Muscle of back (tissue), 3 donors: ENCODE measurements at regions not wholly inside any gene's neighbourhood (a gene's known extent, or its start where the extent isn't known, plus 50 kb on each side); places are given as distances from the start of the nearest gene placed in this dataset.

Source experiments
- DNase-seq, 3 donors: peaks; one replicate each; pipeline versions ENCODE4 v3.0.0 to v3.0.0-alpha.2; 2013

DNA sequence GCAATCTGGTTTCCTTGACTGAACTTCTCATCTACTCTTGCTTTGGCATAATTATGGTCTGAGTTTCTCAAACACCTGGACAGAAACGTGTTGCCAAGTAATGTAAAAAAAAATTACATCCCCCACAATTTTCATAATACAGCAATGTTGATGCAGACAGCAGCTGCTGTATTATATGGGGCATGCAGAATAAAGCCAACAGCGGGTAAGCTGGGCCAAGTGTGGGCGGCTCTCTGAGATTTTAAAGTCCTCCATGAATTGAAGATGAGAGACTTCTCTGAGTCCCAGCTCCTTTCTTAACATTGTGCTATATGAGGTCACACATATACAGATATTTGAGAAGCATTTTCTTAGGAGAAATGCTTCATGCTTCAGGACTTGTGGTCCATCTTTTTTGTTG lies 881.2 kb downstream of the GALC start:
- peak in 1 of 3 donors; percentile 48 for DNase-seq

DNA sequence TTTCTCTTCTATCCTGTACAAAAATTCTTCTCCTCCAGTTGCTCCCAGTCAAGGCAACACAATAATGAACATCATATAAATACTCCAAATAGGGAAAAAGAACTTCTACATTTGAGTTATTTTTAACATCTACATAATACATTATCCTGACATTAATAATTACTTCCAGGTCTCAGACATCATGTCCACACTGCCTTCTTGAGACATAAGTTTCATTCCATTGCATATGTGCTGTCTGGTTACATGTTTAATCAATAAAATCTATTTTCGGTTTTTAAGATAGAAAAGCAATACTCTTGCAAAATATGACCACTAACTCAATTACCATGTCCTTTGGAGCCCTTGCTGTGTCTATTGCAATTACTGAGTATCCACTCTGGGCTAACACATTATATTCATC lies 881.9 kb downstream of the GALC start:
- no peak for DNase-seq

DNA sequence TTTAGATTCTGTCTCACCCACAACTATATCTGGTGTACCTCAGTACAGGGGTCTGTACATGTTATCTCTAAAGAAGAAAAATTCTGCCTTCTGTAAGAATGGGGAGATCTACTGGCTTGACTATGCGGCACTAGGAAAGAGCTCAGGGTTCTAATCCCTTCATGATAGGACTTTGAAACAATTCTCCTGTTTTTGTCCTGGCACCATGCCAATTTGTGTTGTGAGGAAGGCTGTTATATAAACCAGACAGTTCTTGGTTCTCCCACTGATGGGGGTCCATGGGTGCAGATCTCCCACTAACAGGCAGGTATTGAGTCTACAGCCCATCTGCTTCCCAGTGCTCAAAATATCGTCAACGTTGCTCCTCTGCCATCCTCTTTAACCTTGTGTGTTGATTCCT lies 883.7 kb downstream of the GALC start:
- DNase-seq, result no peak

DNA sequence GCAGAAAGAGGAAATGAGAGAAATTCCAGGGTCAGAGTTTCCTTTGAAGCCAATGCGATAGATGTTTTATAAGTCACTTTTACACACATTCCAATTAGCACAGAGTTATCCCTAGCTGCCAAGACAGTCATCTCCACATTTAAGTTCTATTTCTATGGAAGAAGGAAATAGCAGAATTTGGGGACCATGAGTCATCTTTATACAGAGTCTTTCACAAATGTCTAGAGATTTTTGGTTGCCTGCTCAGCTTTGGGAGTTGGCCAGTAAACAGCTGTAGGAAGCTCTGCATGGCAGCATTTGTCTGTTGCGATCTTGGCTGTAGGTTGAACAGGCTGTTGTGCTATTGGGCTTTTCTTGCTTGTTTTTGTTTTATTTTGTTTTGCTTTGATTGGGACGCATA lies 884.3 kb downstream of the GALC start:
- peak in 2 of 3 donors; percentile 27 to 88 for DNase-seq

DNA sequence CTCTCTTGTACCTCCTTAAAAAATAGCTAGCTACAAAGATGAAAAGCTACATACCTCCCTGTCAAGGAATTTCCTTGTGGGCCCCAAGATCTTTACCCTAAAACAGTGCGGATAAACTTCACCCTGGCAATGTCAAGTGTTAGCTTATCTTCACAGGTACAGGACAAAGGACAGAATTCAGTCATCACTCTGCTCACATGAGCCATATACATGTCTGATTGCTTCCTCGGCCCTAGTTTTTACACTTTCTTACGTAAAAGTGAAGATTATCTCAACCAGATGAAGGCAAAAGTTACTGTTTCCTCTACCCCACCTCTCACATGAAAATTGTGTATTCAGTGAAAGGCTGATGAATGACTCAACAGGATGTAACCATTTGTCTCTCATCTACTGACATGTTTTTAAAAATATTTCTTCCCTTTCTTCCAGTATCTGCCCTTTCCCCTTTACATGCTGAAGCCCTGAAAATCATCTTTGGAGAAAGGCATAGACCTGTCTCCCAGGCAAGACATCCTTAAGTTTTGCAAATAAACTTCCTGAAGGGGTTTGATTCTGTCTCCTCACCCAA lies 890.1 kb downstream of the GALC start:
- no peak for DNase-seq

DNA sequence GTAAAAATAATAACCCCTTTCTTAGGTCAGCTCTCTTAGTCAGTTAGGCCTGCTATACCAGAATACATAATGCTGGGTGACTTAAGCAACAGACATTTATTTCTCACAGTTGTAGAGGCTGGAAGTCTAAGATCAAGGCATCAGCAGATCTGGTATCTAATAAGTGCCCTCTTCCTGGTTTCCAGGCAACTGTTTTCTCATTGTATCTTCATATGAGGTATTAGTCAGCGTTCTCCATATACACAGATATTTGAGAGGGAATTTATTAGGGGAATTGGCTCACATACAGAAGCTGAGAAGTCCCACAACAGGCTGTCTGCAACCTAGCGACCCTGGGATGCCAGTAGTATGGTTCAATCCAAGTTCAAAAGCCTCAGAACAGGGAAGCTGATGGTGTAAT lies 896.0 kb downstream of the GALC start:
- no peak for DNase-seq

DNA sequence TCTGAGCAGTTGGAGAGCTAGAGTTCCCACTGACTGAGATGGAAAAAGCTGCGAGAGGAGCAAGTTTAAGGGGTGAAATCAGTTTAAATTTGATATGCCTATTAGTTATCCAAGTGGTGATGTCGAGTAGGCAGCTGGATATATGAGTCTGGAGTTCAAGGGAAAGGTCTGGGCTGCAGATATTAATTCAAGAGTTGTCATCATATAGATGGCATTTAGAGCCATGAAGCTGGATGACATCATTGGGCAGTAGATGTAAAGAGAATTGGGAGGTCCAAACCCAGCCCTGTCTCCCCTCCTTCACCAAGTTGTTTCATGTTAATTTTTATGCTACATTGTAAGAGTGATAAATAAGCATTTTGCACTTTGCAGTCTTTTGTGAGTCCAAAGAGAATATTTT lies 898.1 kb downstream of the GALC start:
- peak in 1 of 3 donors; percentile 31 for DNase-seq

DNA sequence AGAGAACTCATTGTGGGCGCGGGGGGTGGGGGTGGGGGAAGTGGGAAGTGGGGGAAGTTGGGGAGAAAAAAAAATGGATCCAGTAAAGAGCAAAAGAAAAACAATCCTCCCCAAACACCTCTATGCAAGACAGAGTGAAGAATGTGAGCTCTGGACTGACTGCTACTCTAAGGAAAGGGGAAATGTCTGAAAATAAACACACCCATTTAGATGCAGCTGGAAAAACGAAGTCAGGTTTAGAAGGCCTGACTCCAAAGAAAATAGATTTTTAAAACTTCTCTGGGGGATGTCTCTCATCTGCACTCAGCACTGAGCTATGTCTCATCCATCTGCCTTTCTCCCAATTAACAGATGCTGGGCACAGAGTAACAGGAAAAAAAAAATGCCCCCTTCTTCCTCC lies 904.4 kb downstream of the GALC start:
- no peak for DNase-seq

DNA sequence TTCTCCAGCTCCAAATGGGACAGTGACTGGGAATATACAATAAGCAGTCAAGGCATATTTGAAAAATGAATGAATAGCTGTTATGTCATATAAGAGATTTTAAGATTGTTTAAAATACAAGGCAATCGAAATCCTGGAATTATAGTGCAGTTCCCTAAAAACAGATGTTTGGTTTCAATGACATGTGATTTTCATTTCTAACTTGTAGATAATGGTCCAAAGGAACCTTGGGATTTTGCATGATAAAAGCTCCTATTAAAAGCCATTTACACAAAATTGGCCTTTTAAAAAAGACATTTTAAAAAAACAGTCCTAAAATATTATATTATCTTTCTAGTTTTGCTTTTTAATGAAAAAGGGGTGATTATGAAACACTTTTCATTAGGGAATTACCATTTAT lies 905.1 kb downstream of the GALC start:
- DNase-seq, result peak in 1 of 3 donors; percentile 51

DNA sequence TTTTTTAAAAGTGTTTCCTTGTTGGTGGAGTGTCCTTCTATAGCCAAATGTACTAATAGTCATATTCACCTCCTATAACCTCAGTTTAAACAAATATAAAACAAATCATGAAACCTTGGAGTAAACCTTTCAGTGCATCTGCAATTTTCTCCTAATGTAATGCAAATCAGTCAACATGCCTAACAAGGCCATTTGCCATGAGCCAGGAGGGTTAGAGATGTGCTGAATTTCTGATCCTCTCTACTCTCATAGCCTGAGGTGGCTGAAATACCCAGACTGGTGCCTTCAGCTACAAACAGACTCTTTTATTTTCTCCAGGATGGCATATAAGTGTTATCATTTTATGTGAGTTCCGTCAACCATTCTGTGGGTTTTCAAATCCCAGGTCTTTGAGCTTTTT lies 908.1 kb downstream of the GALC start:
- no peak for DNase-seq

DNA sequence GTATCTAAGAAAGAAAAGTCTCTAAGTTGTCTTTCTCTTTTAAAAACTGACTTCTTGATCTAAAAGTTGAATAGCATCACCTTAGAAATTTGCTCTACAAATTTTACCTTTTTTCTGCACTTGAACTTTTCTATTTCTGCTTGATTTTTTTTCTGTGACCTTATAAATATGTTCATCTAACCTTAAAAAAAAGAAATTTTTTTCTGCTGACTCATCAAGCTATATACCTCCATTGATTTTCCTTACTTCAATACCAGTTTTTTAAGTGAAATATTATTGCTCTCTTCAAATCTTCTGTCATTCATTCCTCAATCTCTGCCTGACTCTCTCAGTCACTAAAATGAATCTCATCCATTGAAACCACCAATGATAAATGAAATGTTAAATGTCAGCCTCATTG lies 910.1 kb downstream of the GALC start:
- no peak for DNase-seq

DNA sequence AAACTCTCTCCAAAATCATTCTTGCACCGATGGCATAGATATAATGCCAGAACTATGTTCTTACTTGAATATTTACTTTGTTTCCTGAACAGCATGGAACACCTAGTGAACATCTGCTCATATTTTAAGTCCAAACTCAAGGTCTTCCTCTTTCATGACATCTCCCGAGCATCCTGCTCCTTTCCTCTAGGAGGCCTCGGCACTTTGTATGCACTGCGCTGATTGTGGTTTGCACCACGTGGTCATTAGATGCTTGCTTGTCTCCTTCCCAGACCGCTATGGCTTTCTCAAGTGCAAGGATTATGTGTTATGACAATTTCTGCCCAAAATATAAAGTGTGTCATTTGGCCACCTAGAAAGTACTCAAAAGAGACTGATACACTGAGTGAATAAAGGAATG lies 912.0 kb downstream of the GALC start:
- no peak for DNase-seq

DNA sequence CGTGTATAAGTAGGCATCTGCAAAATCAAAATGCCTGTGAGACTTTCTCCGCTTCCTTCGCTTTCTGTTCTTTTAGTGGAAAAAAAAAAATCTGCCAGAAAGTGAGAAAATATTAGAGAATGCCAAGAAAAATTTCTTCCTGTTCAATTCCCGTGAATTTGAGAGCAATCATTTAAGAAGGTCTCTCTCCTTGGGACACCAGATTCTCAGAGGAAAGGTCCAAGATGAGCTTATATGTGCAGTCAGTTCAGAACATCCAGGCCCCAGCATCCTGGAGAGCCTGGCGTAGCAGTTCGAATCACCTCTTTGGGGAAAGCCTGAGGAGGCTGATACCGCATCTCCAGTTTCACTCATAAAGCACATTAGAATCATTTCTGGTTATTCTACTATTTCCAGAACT lies 912.8 kb downstream of the GALC start:
- DNase-seq, result peak in 2 of 3 donors; percentile 51 to 70

DNA sequence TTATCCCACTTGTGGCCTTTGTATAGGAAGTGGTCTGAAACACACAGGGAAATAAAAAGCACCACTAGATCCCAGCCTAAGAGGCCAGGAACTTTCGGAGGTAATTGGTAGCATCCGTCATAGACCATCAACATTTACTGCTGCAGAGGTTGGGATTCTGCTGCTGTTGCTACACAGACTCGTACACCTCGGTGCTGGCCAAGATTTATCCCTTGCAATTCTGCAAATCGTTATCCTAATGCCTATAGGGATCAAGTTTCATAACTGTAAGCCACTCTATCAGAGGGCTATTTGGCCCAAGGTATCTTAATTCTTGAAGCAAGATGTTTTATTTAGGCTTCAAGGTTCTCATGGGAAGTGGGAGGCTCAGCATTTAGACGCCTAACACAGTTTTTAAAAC lies 913.6 kb downstream of the GALC start:
- peak in 2 of 3 donors; percentile 56 to 80 for DNase-seq

DNA sequence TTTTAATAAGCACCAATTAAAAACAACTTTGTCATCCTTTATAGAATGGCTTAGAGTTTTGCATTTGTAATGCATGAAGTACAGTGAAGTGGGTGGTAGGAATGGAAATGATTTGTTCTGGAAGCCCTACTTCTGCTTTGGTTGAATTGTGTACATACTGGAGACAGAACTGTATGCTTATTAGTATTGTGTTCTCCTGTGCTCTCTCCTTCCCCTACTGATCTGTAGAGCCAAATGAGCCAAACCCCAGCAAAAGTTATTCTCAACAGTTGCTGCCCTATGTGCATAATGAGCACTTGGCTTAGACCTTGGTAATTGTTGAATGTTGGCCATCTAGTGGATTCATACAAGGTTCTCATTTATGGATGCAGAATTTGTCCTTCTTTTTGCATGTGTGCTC lies 916.1 kb downstream of the GALC start:
- no peak for DNase-seq

DNA sequence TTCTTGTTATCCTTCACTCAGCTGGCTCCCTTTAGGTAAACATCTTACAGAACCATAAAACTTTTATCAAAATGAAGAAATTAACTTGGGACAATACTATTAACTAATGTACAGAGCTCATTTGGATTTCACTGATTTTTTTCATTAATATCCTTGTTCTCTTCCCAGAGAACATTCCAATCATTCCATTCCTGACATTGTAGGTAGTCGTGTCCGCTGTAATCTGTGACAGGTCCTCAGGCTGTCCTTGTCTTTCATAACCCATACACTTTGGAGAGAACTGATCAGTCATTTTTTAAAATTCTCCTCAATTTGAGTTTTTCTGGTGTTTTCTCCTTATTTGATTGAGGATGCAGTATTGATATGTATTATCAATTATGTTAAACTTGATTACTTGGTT lies 916.8 kb downstream of the GALC start:
- no peak for DNase-seq

DNA sequence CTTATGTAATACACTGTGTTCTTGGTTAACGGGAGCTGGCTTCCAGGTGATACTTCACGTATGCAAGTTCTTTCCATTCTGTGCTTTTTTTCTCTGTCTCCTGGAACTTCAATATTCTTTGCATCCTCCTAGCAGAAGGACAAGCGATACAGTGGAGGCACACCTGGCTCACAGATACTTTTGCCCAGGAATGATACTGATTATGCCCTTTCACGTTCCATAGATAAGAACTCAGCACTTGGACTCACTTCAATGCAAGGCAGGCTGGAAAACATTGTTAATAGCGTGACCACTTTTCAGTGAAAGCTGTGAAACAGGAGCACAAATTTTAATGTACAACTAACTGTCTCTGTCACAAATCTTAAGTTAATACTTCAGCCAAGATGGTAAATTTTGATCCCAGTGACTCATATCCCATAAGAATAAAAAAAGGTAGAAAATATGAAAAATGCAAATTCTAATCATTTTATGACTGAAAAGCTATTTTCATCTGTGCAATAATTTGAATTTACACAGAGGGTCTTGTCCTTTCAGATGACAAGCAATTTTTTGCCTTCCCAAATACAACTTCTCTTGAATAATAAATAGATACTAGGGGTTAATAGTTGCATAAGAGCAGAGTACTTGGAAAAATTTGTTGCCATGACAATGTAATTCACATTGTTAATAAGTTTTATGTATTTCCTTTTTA lies 919.0 kb downstream of the GALC start:
- no peak for DNase-seq

DNA sequence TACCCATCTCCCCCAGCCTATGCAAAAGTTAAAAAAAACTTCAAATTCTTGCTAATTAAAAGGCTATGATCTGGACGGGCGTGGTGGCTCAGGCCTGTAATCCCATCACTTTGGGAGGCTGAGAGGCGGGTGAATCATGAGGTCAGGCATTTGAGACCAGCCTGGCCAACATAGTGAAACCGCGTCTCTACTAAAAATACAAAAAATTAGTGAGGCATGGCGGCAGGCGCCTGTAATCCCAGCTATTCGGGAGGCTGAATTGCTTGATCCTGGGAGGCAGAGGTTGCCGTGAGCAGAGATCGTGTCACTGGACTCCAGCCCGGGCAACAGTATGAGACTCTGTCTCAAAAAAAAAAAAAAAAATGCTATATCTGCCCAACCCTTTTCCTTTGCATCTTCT lies 925.4 kb downstream of the GALC start:
- no peak for DNase-seq

DNA sequence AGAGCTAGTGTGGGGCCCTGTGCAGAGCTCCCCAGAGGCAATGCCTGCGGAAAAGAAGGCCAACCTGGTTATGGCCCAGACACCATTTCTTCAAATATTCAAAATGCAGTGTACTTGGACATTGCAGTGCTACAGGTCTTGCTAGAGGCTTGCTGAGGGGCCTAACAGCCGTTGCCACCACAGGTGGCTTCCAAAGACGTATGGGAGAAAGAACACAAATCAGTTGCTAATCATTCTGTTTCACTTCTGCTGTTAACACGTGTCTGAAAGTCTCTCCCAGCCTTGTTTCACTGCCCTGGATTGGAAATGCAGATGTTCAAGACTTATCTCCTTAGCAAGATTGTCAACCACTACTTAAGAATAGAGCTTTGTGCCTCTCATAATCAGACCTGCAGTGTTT lies 925.9 kb downstream of the GALC start:
- no peak for DNase-seq

DNA sequence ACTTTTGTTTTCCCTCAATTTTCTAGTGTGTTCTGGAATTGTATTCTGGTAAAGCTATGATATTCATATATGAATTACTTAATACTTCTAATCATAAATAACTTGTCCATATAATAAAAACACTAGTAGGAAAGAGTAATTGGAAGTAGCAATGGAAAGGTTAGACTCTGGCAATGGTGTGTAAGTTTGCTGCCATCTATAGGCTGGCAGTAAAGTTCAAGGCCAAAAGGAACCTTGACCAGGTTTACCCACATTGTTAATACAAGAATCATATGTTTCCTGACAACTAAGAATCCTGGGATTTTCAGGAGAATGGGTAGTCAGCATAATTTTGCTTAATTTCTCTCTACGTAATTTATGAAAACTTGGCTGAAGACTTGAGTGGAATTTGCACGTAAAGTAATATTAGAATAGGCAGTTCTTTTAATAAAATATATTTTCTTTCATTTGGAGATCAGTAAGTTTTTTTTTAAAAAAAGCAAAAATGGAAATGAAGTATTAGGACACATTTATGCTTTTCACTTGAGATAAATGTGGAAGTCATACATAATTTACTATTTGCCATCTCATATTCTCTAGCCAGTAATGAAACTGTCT lies 926.7 kb downstream of the GALC start:
- no peak for DNase-seq

DNA sequence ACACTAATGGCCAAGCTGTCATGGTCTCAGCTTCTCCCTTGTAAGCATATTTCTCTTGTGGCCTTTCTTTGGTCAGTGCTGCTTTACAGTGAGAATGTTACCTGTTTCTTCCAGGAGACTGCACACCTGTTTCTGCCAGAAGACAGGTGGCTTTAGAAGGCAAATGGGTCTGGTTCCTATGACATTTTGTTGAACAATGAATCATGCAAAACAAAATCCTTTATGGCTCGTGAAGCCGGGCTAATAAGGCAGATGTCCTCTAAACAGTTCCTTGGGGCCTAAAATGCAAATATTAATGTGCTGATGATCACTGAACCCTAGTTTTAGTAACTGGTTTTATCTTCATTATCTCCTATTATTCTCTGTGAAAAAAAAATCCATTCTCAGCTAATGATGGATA lies 927.6 kb downstream of the GALC start:
- DNase-seq, result no peak

DNA sequence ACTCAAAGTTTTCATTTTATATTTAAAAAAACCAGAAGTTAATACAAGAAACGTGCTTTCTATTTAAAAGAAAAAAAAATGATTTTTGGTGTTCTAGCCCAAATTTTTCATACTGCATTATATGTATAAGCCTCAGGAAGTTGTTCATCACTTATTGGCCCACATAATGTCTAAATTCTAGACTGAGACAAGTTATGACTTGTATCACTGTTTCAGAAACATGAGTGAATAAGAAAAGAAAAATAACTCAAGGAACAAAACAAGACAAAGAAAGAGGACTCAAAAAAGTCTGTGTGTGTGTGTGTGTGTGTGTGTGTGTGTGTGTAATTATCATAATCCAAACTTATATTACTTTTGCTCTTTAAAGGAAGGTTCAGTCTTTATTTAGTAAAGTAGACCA lies 929.8 kb downstream of the GALC start:
- no peak for DNase-seq

DNA sequence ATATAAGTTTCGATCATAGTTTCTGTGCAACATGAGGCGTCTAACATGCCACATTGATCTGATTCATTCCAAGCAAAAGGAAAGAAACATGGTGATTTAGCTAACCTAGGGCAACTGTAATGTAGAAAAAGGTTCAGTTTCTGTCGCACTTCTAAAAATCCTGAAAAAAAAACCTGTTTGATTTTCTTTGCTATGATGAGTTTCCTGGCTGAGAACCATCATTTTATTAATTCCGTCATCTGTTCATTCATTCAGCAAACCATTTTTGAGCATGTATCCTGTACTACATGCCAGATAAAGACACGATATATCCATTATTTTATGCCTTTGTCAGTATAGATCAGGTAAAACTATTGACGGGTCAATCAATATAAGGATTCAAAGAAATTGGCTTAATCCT lies 932.6 kb downstream of the GALC start:
- DNase-seq, result no peak
